ENCODE measurements at regions not wholly inside any gene's neighbourhood (a gene's known extent, or its start where the extent isn't known, plus 50 kb on each side); places are given as distances from the start of the nearest gene placed in this dataset.

DNA sequence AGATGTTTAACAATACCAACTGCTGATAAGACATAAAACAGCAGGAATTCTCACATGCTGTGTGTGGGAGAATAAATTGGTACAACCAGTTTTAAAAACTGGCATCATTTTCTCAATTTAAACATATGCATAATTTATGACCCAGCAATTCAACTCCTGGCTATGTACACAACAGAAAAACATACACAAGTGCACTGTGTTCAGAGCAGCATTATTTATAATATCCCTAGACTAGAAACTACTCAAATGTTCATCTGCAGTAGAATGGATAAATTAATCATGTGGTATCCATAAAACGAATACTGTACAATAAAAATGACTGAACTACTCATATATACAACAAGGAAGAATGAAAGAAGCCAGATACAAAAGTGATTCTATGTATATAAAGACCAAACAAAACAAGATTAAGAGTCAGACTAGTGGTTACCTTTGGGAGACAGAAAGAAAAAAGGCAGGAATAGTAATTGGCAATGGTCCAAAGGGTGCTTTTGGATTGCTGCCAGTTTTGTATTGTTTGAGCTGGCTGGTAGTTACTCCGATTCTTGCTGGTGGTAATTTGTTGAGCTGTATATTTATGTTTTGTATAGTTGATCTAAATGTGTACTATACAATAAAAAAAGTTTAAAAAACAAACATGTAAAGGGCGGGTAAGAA, 306.0 kb downstream of the TFEC start:
- Mint-ChIP-seq H3K4me3 (no peak overlapping the region), H3K9me3 (no peaks in the 10 kb centered on the region), H3K36me3 (ENCODE audit: low read depth) (no peaks in the 10 kb centered on the region), H3K4me1 (ENCODE audit: low read depth) (no peaks in the 10 kb centered on the region), H3K27me3 (ENCODE audit: low read depth) (no peaks in the 10 kb centered on the region), H3K27ac (no peak overlapping the region)
- intact Hi-C loops (cut with micrococcal nuclease) = no loop called here
- no peak for DNase-seq
- CTCF ChIA-PET = no interaction called here

DNA sequence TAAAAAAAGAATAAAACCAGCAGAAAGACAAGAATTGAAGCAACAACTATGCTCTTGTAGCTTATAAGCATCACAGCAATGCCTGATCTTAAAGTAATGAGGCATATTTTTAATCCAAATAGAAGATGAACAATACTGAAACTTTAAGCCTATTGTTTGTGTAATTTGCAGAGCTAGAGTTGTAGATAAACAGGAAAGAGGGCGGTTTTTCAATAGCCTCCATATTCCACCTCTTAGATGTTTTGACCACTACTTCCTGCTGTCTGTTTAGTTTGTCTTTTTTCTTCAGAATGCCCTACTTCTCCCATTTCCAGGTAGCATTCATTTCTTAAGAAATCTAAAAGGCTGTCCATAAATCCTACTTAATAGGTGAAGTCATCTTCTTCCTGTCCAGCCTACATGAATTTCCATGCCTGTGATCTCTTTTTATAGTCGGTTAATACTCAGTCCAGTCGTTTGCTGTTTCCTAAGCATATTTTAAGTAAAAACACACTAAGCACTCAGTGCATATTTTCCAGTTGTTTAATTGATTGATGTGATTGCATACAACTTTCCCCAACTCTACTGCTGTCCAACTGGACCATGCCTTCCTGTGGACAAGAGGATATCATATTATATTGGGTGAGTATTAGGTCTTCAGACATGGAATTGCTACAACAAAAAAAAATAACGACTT, 308.1 kb downstream of the TFEC start:
- no peaks in the 10 kb centered on the region for H3K27me3 Mint-ChIP-seq (ENCODE audit: low read depth)
- H3K9me3 Mint-ChIP-seq = no peaks in the 10 kb centered on the region
- H3K4me1 Mint-ChIP-seq (ENCODE audit: low read depth) = no peaks in the 10 kb centered on the region
- intact Hi-C loops (cut with micrococcal nuclease) = no loop called here
- H3K27ac Mint-ChIP-seq = no peak overlapping the region
- no peaks in the 10 kb centered on the region for H3K36me3 Mint-ChIP-seq (ENCODE audit: low read depth)
- H3K4me3 Mint-ChIP-seq = no peak overlapping the region
- DNase-seq = no peak
- CTCF ChIA-PET = no interaction called here

DNA sequence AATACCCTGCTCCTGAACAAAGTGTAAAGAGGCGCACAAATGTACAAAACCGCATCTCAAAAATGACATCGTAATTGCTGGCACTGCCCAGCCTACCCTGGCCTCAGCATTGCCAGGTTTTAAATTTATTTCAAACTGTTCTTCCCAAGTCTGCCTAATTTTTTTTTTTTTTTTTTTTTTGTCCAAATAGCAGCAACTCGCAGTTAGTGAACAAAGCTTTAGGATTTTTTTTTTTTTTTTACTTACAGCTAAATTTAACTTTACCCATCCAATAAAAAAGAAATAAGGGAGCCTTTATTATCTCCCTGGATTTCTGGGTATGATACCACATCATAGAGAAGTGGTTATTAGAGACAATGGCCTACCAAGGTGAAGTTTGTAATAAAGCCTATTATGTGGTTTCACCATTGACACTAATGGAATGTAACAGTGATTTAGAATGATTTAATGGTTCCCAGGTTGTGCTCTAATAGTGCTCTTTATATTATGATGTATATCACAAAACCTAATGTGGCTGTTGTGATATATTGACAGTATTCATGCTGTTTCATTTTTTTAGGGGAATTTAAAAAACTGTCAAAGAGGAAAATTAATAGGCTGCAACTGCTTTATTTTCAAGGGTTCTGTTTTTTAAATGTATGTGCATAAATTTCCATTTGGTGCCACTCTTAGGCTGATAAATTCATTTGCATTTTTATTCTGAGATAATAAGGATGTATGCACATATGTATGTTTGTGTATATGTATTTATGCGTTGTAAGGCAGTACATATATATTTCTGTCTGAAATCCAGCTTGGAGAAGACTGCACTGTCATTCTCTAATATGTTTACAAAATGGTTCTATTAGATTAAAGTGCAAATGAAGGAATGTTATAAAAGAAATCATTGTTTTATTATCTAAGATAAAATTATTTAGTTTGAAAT, 309.0 kb downstream of the TFEC start:
- DNase-seq = no peak
- Mint-ChIP-seq H3K4me3 (no peak overlapping the region), H3K27me3 (ENCODE audit: low read depth) (no peaks in the 10 kb centered on the region), H3K27ac (no peak overlapping the region), H3K9me3 (no peaks in the 10 kb centered on the region), H3K4me1 (ENCODE audit: low read depth) (no peaks in the 10 kb centered on the region), H3K36me3 (ENCODE audit: low read depth) (no peaks in the 10 kb centered on the region)
- CTCF ChIA-PET = no interaction called here
- intact Hi-C loops (cut with micrococcal nuclease) = no loop called here

DNA sequence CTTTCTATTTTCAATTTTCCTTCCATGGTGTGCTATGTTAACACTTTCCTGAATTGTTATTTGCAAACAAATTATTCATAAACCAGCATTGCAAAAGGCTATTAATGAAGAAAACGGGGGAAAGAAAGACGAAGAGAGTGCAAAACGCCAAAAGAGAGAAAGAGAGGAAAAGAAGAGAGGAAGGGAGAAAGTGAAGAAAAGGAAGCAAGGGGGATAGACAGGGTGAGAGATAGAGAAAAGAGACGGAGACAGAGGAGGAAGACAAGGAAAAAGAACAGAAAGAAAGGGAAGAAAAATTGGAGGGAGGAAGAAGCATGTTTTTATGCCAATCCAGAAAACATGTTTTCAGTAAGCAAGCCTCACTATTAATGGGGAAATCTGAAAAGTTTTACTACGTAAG, 310.6 kb downstream of the TFEC start:
- no peaks in the 10 kb centered on the region for H3K27me3 Mint-ChIP-seq (ENCODE audit: low read depth)
- H3K4me1 Mint-ChIP-seq (ENCODE audit: low read depth) = no peaks in the 10 kb centered on the region
- intact Hi-C loops (cut with micrococcal nuclease) = no loop called here
- no peaks in the 10 kb centered on the region for H3K36me3 Mint-ChIP-seq (ENCODE audit: low read depth)
- CTCF ChIA-PET = no interaction called here
- no peak overlapping the region for H3K27ac Mint-ChIP-seq
- no peak for DNase-seq
- H3K4me3 Mint-ChIP-seq = no peak overlapping the region
- no peaks in the 10 kb centered on the region for H3K9me3 Mint-ChIP-seq

DNA sequence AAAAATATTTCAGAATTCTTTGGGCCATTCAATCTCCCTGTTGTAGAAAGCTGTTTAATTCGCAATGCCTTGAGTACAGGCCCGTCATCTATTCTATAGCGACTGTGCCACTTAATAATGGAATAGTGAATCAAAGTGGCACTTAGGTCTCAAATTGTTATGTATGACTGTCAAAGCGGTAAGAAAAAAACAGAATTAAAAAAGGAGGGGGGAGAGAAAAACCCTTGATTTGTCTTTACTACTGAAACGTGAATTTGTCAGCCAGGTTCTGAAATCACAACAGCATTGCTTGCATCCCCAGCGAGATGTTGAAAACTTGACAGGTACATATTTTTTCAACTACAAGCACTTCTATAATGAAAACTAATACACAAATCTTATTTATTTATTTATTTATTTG, 320.9 kb downstream of the TFEC start:
- H3K4me1 Mint-ChIP-seq (ENCODE audit: low read depth) = no peaks in the 10 kb centered on the region
- no peaks in the 10 kb centered on the region for H3K36me3 Mint-ChIP-seq (ENCODE audit: low read depth)
- CTCF ChIA-PET = no interaction called here
- H3K4me3 Mint-ChIP-seq = no peak overlapping the region
- no peaks in the 10 kb centered on the region for H3K27me3 Mint-ChIP-seq (ENCODE audit: low read depth)
- H3K27ac Mint-ChIP-seq = no peak overlapping the region
- DNase-seq = no peak
- no peaks in the 10 kb centered on the region for H3K9me3 Mint-ChIP-seq
- intact Hi-C loops (cut with micrococcal nuclease) = no loop called here

DNA sequence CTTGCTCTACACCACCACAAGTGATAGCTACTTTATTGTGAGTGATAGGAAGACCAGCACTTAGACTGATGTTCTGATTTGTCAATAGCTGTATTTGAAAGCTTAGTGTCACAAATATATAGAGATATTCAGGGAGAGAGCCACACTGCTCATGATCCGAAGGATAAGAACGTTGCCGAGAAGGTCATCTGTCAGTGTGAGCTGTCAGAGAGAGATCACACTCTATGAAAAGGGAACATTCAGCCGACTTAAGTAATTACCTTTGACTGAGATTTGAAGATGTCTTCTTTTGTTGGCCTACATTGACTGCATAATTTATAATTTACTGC, 322.6 kb downstream of the TFEC start:
- CTCF ChIA-PET = no interaction called here
- H3K4me3 Mint-ChIP-seq = no peak overlapping the region
- H3K27ac Mint-ChIP-seq = no peak overlapping the region
- intact Hi-C loops (cut with micrococcal nuclease) = no loop called here
- no peak for DNase-seq
- no peaks in the 10 kb centered on the region for H3K27me3 Mint-ChIP-seq (ENCODE audit: low read depth)
- H3K4me1 Mint-ChIP-seq (ENCODE audit: low read depth) = no peaks in the 10 kb centered on the region
- no peaks in the 10 kb centered on the region for H3K36me3 Mint-ChIP-seq (ENCODE audit: low read depth)
- no peaks in the 10 kb centered on the region for H3K9me3 Mint-ChIP-seq

DNA sequence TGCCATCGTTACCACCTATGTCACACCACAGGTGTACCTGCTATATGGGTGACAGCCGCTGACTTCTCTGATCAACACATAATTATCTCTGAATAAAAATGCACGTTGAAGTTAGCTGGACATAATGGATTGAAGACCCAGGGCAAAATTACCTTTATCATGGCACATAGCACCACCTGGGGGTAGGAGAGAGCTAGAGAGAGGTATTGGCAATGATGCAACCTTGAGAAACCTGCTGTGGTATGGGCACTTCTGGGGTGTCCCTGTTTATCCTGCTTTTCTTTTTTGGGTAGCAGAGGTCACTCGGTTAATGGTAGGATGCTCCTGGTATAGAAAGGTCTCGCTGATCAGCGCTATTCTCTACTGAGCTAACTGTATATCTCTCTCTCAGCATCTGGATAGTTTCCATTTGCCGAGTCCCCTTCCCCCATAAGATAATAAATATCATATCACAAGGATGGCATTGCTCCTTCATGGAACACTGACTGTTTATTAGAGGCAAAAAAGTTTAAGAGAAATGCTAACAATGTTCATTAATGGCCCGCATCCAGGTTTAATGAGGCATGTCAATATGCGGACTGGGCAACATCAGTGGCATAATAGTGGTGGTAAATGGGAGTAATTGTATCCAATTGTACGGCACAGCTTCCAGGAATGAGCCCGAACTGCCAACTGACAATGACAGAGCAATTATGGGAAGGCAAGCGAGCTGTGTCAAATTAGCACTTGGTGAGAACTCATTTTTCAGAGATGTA, 323.1 kb downstream of the TFEC start:
- CTCF ChIA-PET = interaction anchor here (0.7 kb wide), 1 partner anchor 86 kb away, joined by 3 read pairs; no protein-coding TSS in a partner anchor
- intact Hi-C loops (cut with micrococcal nuclease) = loop anchor here (1.0 to 2.0 kb wide), 2 partner anchors 842 to 1625 kb away; no protein-coding TSS in a partner anchor
- no peaks in the 10 kb centered on the region for H3K36me3 Mint-ChIP-seq (ENCODE audit: low read depth)
- DNase-seq = peak; percentile 22
- H3K4me1 Mint-ChIP-seq (ENCODE audit: low read depth) = no peaks in the 10 kb centered on the region
- H3K9me3 Mint-ChIP-seq = no peaks in the 10 kb centered on the region
- H3K27ac Mint-ChIP-seq = no peak overlapping the region
- H3K4me3 Mint-ChIP-seq = no peak overlapping the region
- no peaks in the 10 kb centered on the region for H3K27me3 Mint-ChIP-seq (ENCODE audit: low read depth)

DNA sequence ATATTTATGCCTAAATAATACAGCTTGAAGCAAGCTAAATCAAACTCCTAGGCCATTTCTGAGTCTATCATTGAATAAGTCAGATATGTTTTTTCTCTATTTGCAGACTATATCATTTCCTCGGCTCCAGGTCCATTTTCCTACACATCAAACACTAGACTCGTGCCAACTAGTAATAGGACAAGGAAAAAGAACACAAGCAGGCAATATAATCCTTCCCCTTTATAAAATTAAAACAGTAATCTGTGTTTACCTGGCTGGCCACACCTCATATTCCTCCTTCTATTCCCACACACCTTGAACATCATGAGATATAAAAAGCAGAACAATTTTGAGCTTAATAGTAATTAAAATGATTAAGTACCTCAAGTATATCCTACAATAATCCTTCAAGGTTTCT, 325.7 kb downstream of the TFEC start:
- CTCF ChIA-PET = no interaction called here
- Mint-ChIP-seq H3K4me1 (ENCODE audit: low read depth) (no peaks in the 10 kb centered on the region), H3K4me3 (no peak overlapping the region), H3K27ac (no peak overlapping the region), H3K36me3 (ENCODE audit: low read depth) (no peaks in the 10 kb centered on the region), H3K27me3 (ENCODE audit: low read depth) (no peaks in the 10 kb centered on the region), H3K9me3 (no peaks in the 10 kb centered on the region)
- DNase-seq = no peak
- intact Hi-C loops (cut with micrococcal nuclease) = no loop called here

DNA sequence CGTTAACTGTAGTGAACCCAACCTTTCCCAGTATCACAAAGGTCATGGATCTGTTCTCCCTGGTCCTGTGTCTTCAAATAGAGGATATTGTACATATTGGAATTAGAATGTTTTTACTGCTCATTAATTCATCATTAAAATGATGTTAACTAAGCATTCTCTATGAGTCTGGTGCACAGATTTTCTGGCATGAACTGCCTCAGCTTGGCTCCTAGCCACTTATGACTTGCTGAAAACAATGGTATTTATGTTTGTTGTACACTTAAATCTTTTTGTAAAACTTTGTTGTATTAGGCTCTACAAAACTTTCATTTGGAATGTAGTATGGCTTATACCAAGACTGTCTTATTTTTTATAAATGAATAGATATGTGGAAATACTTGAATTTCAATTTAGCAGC, 329.4 kb downstream of the TFEC start:
- H3K36me3 Mint-ChIP-seq (ENCODE audit: low read depth) = no peaks in the 10 kb centered on the region

DNA sequence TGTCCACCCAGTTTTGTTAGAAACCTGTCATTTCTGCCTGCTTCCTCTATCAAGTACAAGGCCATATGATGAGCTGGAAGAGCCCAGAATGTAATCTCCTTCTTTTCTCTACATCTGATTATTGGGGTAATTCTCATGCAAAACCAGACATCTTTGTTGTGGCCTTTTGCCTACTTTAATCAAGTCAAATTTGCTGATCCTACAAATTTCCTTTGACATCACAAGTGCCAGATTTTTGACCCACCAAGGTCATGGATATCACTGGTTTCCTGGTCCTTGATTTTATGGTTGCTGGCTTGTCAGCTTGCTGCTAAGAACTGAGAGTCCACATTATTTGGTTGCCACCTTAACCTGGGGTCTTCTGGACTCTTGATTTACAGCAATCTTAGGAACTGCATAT, 336.1 kb downstream of the TFEC start:
- Mint-ChIP-seq H3K27me3 (ENCODE audit: low read depth) (peaks cover 2% of the 10 kb centered on the region), H3K9me3 (no peaks in the 10 kb centered on the region), H3K27ac (no peak overlapping the region), H3K4me3 (no peak overlapping the region), H3K36me3 (ENCODE audit: low read depth) (no peaks in the 10 kb centered on the region), H3K4me1 (ENCODE audit: low read depth) (no peaks in the 10 kb centered on the region)
- CTCF ChIA-PET = no interaction called here
- intact Hi-C loops (cut with micrococcal nuclease) = no loop called here
- DNase-seq = no peak

More for the DNA sequence above, 329.4 kb downstream of the TFEC start:
- Mint-ChIP-seq H3K27ac (no peak overlapping the region), H3K4me1 (ENCODE audit: low read depth) (no peaks in the 10 kb centered on the region), H3K27me3 (ENCODE audit: low read depth) (no peaks in the 10 kb centered on the region), H3K4me3 (no peak overlapping the region), H3K9me3 (no peaks in the 10 kb centered on the region)
- CTCF ChIA-PET = no interaction called here
- no peak for DNase-seq
- intact Hi-C loops (cut with micrococcal nuclease) = no loop called here

DNA sequence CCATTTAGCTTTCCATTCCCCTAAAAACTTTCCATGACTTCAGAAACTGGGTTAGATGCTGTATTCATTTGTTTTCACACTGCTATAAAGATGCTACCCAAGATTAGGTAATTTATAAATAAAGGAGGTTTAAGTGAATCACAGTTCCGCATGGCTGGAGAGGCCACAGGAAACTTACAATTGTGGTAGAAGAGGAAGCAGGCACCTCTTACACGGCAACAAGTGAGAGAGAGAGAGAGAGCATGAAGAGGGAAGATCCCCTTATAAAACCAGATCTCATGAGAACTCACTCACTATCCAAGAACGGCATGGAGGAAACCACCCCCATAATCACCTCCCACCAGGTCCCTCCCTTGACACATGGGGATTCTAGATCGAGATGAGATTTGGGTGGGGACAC, 336.8 kb downstream of the TFEC start:
- intact Hi-C loops (cut with micrococcal nuclease) = no loop called here
- Mint-ChIP-seq H3K36me3 (ENCODE audit: low read depth) (no peaks in the 10 kb centered on the region), H3K27ac (no peak overlapping the region), H3K4me3 (no peak overlapping the region), H3K27me3 (ENCODE audit: low read depth) (peaks cover 2% of the 10 kb centered on the region), H3K9me3 (no peaks in the 10 kb centered on the region), H3K4me1 (ENCODE audit: low read depth) (no peaks in the 10 kb centered on the region)
- DNase-seq = no peak
- CTCF ChIA-PET = no interaction called here

DNA sequence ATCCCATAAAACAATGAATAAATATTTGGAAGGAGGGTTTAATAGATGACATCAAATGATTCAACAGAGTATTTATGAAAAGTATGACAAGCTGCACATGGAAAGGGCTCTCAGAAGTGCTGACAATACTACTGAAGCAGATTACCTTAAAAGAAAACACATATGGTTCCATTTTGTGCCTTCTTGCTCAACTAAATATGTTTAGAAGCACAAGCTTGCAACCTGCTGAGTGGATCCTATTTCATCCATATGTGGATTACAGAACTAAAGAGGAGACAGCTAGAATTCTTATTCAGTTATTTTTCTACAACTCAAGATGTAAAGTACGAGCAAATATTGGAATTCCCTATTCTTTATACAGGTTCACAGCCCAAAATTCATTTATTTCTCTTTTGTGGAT, 340.6 kb downstream of the TFEC start:
- H3K4me1 Mint-ChIP-seq (ENCODE audit: low read depth) = no peaks in the 10 kb centered on the region
- no peaks in the 10 kb centered on the region for H3K9me3 Mint-ChIP-seq
- H3K27me3 Mint-ChIP-seq (ENCODE audit: low read depth) = peaks cover 3% of the 10 kb centered on the region
- intact Hi-C loops (cut with micrococcal nuclease) = no loop called here
- no peak overlapping the region for H3K27ac Mint-ChIP-seq
- no peak overlapping the region for H3K4me3 Mint-ChIP-seq
- no peaks in the 10 kb centered on the region for H3K36me3 Mint-ChIP-seq (ENCODE audit: low read depth)
- CTCF ChIA-PET = interaction anchor here (2.1 kb wide), 1 partner anchor 9 kb away, joined by 5 read pairs; no protein-coding TSS in a partner anchor
- no peak for DNase-seq

Data from activated naive CD4-positive, alpha-beta T cell treated with anti-CD3 and anti-CD28 coated beads for 36 hours (primary cell).